T1000 (cell line): ENCODE measurements at regions not wholly inside any gene's neighbourhood (a gene's known extent, or its start where the extent isn't known, plus 50 kb on each side); places are given as distances from the start of the nearest gene placed in this dataset.
"Not testable (repeated sequence)": the region's sequence is repeated elsewhere in the genome, so short reads cannot be mapped to it uniquely, and the experiment has no call there.

Source experiments
- DNase-seq: peaks from one replicate; lab custom pipeline; 2025; ENCODE audit warnings: mixed read lengths; lab: John Stamatoyannopoulos, UW

- not testable (repeated sequence) for DNase-seq
Observed at GRCh38 chr1:206256935-206257334, 53.6 kb downstream of the SRGAP2 start.

- DNase-seq = not testable (repeated sequence)
Observed at GRCh38 chr1:206261473-206261872, 58.1 kb downstream of the SRGAP2 start.

DNA sequence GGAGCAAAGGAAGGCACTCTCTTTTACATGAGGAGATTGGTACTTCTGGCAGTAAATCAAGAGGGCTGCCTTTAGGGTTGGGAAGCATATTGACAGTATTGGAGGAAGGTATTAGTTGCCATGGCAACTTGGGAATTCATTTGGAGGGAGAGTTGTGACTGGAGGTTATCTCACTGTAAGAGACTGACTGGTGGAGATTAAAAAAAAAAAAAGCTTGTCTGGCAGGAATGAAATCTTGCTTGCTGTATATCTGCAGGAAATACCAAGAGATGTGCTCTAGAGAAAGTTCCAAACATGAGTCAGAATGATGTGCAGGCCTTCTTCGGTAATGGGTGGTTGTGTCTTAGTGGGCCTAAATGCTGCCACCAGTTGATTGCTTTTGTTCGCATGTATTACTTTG lies 59.1 kb downstream of the SRGAP2 start:
- not testable (repeated sequence) for DNase-seq

- not testable (repeated sequence) for DNase-seq
Observed at GRCh38 chr1:206264916-206265315, 61.6 kb downstream of the SRGAP2 start.

- not testable (repeated sequence) for DNase-seq
Observed at GRCh38 chr1:206271153-206271552, 67.8 kb downstream of the SRGAP2 start.

DNA sequence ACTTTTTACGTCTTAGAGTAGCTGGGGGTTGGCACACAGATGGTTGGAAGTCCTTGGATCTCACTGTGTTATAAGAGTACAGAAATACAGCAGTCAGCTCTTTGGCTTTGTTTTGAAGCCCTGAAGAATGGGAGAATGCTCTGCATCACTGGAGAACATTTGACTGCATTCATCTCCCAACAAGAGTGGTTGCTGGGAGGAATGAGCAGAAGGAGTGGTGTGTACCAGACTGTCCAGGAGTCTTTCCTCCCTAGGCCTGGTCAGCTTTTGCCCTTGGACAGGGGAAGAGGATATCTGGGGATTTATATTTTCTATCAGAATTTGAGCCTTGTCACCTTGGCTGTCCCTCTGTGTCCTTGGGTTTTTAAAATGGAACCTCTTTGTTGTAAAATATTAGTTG lies 69.8 kb downstream of the SRGAP2 start:
- DNase-seq = not testable (repeated sequence)

DNA sequence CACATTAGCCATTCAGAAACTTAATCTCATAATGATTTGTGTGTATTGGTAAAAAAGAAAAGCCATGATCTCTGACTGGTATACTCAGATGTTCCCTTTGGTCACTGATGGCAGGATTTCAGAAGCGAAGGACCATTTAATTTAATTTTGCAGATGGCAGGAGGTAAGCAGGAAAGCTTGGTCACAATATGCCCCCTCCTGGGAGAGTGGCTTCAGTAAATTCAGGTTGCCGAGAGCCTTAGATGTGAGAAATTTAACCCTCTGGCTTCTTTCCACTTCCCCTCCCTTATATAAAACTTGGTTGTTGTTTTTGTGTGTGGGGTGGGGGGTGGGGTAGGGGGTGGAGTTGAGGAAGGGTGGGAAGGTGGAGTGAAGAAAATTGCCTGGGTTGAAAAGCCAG lies 72.8 kb downstream of the SRGAP2 start:
- DNase-seq = not testable (repeated sequence)

- DNase-seq = not testable (repeated sequence)
Observed at GRCh38 chr1:206278683-206279082, 75.3 kb downstream of the SRGAP2 start.

DNA sequence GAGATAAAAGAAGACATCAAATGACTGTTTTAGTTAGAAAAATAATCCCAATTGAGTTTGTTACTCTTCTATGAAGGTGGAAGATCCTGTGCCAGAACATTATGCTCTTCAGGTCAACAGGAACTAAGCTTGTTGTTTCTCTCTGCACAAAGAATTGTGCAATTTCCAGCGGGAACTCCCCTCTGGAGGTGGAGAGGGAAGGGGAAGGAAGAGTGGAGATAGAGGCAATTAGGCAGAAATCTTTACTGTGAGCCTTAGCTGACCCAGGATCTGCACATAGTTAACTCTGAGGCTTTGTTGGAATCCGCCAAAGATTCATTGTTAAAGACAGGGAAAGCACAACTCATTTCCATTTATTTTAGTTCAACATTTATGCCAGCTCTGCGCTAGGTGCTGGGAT lies 77.3 kb downstream of the SRGAP2 start:
- DNase-seq = not testable (repeated sequence)

DNA sequence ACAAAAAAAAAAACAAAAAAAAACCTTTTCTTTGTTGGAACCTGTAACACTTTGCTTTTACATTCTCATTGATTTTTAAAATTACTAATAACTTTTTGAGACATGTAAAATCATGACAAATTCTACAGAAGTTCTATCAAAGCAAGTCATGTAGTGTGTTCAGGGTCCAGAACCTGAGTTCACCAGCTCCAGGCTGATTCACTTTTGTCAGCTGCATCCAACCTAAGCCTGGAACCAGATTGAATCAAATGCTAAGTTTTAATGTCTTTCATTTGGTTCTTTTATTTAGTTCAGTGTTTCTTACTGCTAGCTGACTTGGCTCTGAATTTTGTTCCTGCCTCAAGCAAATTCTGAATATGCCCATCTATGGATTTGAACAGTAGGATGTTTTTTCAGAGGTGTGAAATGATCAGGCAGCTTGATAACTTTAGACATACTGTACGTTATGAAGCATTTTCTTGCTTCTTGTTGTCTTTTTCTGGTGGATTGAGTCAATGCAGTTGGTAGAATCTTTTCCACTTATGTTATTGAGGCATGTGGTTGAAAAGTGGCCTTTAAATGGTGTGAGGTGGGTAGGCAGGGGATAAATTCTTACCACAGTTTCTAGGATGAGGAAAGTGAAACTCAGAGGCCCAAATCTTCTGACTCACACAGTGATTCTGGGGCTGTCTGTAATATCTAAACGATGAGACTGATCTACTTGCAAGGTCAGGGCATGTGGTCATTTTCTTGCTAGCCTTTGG lies 78.7 kb downstream of the SRGAP2 start:
- not testable (repeated sequence) for DNase-seq

- DNase-seq = not testable (repeated sequence)
Observed at GRCh38 chr1:206285024-206285960, 82.0 kb downstream of the SRGAP2 start.

DNA sequence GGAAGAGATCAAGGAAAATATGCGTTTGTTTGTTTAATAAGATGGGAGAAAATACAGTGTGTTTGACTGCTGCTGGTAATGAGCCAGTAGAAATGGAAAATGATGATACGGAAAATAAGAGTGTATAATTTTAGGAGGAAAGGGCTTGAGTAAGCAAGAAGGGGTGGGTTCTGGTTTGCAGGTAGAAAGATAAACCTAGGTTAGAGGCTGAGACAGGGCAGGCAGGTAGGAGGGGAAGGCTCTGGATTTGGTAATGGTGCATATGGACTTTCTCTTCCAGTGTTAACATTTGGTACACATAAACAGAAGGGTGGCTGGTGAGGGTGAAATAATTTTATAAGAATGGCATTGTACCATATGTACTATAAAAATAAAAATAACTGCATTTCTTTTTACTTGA lies 84.4 kb downstream of the SRGAP2 start:
- DNase-seq = not testable (repeated sequence)

DNA sequence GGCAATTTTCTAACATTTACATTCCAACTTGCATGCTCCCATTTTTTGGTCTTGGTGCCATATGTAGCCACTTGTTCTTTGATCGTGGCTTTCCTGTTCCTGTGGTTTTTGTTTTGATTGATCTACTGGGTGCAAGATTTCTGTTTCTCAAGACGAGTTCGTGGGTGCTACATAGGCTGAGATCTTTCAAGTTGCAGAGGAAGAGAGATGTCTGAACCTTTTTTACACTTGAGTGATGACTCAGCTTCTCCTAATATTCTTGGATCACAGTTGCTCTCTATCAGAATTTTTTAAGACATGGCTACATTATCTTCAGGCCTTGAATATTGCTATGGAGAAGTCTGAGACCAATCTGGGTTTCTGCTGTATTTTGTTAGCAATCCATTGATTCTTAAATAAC lies 85.1 kb downstream of the SRGAP2 start:
- DNase-seq = not testable (repeated sequence)

- not testable (repeated sequence) for DNase-seq
Observed at GRCh38 chr1:206297145-206298031, 94.0 kb downstream of the SRGAP2 start.

DNA sequence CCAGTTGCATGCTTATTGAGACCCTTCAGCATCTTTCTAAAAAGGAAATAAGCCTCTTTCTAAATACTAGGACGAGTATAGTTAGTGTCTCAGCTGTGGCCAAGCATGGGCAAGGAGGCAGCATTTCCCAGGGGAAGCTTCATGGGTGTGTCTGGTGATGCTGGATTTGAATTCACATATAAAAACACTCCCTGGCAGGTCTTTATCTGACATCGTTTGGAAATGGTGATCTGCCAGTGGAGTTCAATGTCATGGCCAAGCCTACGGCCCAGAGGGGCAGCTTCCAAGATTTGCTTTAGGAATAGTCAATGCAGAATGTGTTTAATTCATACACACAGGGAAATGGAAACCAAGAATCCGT lies 94.7 kb downstream of the SRGAP2 start:
- DNase-seq = not testable (repeated sequence)

DNA sequence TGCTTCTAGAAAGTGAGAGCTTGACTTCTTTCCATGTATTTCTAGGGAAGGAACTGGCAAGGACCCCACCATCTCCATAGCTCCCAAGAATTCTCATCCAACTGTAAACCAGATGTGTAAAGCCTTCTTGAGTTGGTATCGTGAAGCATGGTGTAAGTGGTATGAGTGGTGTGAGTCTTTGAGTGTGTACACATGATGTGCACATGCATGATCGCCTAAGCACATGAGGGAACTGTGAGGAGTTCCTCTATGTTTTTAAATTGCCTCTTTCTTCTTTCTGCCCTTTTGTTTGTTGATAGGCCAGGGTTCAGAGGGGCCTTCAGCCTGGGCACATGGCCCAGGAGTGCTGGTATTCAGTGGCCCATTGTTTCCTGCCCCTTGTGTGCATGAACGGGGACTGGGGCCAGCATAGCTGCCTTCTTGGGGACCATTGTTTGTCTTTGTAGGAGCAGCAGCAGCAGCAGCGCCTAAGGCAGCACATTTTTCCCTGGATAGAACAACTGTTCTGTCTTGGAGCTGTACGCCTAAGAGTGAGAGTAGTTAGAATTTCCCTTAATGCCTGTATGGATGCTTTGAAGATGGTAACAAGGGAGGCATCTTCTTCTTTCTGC lies 95.9 kb downstream of the SRGAP2 start:
- not testable (repeated sequence) for DNase-seq

GRCh38 chr1:206299942-206300341 lies 96.6 kb downstream of the SRGAP2 start:
- not testable (repeated sequence) for DNase-seq

- DNase-seq = not testable (repeated sequence)
Observed at GRCh38 chr1:206302056-206302455, 98.7 kb downstream of the SRGAP2 start.

DNA sequence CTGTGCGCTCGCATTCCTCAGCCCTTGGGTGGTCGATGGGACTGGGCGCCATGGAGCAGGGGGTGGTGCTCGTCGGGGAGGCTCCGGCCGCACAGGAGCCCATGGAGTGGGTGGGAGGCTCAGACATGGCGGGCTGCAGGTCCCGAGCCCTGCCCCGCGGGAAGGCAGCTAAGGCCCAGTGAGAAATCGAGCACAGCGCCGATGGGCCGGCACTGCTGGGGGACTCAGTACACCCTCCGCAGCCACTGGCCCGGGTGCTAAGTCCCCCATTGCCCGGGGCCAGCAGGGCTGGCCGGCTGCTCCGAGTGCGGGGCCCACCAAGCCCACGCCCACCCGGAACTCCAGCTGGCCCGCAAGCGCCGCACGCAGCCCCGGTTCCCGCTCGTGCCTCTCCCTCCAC lies 104.1 kb downstream of the SRGAP2 start:
- not testable (repeated sequence) for DNase-seq

DNA sequence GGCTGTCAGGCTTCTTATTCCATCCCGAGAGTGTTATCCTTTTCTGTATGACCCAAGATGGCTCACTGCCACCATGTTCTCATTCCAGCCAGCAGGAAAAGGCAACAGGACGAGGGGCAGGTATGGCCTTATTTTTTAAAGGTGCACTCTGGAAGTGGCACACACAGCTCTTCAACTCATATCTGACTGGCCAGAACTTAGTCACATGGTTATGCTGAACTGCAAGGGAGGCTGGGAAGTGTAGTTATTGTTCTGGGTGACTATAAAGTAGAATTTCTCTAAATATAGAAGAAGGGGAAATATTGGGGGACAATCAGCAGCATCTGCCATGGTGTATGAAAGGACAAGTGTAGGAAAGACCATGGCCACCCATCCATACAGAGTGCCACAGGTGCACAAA lies 107.6 kb downstream of the SRGAP2 start:
- not testable (repeated sequence) for DNase-seq

GRCh38 chr1:206311611-206312273 lies 108.4 kb downstream of the SRGAP2 start:
- not testable (repeated sequence) for DNase-seq
